NCI-H2227 (cell line): ENCODE measurements at regions not wholly inside any gene's neighbourhood (a gene's known extent, or its start where the extent isn't known, plus 50 kb on each side); places are given as distances from the start of the nearest gene placed in this dataset.

Source experiments
- DNase-seq: peaks from one replicate; lab custom pipeline; 2025; ENCODE audit not compliant: unreplicated experiment; lab: John Stamatoyannopoulos, UW

DNA sequence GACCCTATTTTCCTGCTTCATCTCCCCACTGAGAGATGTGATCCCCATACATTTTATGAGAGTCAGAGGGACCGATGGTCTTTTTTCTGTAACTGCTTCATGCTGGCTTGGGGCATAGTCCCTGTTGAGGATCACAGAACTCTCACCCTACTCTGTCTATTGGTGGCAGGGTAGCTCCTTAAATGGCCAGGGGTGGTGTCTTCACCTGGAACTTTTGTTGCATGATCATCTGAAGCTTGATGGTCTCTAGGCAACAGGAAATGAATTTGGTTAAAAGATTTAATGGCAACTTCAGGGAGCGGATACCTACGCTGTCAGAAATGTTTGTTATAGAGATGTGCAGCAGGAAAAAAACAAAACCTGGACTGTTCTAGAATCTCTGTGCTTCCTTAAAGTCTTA is 87.0 kb upstream of the GLIS3 start:
- DNase-seq = no peak

DNA sequence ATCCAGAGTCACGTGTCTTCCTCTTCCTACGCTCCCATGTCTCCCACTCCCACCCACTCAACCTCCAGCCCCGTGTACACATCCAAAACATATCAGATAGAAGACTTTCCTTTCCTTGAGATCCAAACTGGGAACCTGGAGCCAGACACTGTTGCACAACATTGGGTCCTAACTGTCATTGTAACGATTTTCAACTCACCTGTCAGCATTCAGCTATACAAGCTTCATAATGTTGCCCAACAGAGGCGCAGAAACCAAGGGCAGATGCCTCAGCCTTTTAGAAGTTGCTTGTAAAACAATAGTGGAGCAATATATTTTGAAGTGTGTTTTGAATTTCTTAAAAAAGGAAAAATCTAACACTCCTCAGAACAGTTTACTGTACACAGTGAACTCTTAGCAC is 84.9 kb upstream of the GLIS3 start:
- DNase-seq = no peak

DNA sequence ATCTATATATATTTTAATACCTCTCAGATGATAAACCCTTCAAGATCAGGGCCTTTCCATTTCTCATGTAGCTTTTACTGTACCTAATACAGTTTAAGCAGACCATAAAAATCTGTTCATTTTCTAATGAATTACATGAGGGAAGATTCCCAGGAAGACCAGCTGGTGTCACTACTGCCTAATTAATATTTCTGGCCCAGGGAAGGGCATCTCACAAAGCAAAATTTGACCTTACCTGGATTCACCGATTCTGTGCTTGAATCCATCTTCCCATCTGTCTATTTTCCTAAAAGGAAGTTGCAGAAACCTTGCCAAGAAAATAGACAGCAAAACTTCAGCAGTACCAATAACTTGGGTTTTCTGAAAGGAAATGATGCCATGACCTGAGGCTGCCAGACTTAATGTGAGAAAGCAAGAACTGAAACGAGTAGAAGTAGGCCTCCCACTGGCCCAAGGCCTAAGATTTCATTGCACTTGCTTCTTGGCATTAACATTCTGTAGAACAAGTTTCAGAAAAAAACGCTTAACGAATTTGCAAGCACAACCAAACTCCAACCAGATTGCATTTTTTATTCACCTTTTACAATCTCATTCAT is 83.0 kb upstream of the GLIS3 start:
- peak; percentile 60 for DNase-seq

DNA sequence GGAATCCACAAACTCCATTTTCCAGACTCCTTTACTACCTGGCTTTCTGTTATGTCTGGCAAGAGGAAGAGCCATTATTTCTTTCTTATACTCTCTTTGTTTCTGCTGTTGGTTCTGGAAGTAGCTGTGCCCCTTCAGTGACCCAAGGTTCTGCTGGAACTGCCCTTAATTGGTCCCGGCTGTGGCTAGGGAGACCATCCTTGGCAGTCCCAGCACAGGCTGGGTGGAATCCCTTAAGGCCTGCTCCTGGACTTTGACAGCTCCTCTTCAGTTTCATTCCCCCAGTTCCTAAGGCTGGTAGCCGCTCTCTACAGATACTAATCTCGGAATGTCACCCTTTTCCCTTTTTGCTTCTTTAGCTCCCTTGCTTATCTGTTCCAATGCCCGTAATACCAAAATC is 81.9 kb upstream of the GLIS3 start:
- no peak for DNase-seq

DNA sequence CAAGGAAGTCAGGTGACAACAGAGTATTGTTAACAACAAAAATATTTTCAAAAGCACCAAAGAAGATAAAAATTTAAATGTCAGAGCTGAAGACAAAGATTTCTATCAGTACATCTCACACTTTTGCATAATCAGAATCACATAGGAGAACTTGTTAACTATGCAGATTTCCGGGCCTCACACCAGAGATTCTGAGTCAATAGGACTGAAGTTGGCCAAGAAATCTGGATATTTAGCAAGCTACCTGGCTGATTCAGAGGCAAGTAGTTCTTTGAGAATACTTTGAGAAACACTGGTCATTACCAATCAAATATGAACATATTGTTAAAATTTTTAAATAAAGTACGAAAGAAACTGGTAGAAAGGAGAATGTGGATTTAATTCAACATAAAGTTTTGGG is 80.5 kb upstream of the GLIS3 start:
- DNase-seq = no peak

DNA sequence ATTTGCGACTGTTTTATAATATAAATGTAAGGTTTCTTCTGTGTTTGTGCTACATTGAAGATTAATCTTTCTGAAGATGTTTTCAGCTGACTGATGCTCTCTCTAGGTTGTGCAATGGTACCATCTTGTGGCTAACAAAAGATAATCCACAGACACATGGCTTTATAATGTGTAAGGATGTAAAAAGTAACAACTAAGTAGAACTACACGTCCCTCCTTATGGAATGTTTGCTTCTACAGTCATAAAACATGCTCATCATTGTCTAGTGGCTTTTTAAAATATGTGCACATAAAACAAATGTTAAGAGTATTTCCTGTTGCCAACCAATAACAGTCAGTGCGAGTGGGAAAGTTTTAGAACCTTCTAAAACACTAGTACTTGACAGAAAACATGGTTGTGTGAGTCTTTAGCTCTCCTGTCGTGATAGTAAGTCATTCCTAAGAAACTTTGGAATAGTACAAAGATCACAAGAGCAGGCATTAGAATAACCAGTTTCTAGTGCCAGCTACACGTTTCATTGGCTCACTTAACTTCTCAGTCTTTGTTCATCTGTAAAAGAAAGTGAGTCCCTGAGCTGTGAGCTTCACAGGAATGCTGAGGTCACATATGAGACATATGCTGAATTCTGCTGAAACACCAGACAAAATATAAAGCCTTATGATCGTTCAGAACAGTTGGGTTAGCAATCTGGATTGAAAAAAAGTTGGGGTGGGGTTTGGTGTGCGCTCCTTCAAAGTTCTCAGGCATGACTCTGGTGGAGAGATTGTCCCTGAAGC is 75.7 kb upstream of the GLIS3 start:
- peak; percentile 32 for DNase-seq

DNA sequence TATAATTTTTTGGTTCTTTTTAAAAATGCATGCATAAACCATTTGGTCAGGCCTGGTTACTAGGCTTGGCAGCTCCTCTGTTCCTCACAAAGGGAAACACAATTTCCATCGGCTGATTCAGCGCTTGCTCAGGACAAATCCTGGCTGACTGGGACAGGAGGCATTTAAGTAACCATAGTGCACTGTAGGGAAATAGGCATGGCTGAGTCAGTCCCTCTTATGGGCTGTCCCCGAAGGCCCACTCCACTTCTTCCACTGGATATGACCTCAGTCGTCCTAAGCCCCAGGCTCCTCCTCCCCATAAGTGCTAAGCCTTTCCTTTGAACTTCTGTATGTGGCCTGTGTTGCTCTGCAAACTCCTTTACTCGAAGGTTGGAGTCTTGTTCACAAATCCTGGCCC is 71.2 kb upstream of the GLIS3 start:
- DNase-seq = no peak

DNA sequence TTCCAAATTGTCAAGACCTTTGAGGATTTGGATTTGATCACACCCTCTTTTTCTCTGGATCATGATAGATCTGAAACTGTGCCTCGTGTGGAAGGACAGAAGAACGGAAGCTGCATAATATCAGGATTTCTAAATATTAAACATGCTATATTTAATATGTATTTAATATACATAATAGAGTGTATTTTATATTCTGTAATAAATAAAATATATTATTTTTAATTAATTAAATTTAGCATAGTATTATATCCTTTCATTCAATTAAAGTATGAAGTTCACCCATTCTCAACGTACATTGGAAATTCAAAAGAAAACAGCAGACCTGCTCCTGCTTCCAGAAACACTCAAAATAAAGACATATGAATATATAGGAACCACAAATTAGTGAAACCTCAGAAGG is 70.6 kb upstream of the GLIS3 start:
- DNase-seq = no peak

DNA sequence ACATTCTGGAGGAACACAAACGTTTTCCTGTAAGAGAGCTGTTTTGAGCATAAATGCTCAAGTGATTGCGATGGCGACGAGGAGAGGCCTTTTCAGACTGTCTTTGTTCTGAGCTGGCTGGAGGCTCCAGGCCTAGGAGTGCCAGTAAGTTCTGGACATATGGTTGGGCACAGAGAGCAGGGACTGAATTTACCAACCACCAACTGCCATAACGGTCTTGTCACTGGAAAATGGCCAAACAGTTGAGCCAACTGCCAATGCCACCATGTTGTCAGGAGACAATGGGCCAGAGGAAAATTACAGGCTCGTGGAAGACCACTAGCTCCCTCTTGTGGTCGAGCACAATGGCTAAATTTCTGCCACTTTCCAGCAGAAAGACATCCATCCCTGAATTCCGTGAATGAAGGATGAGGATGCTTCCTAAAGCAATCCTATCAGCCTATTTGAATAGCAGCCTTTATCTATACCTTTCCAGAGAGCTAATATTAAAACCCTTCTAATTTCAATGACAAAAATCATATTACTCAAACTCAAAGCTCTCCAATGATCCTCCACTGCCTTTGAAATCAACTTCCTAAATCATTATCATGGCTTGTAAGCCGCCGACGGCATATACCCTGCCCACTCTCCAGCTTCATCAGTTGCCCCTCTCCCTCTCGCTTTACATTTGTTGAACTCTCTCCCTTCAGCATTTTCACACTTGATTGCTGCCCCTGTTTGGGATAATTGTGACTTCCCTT is 66.9 kb upstream of the GLIS3 start:
- DNase-seq = peak; percentile 28

DNA sequence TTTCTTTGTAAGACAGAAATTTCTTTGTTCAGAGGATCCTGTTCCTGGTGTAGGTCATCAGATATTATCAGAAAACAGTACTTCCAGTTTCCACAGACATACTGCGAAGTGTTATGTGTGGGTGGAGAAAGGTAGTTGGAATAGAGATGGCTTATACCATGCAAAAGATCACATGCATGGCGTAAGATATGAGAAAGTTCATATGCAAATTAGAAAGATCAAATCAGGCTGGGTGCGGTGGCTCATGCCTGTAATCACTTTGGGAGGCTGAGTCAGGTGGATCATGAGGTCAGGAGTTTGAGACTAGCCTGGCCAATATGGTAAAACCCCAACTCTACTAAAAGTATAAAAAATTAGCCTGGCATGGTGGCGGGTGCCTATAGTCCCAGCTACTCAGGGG is 65.2 kb upstream of the GLIS3 start:
- no peak for DNase-seq

DNA sequence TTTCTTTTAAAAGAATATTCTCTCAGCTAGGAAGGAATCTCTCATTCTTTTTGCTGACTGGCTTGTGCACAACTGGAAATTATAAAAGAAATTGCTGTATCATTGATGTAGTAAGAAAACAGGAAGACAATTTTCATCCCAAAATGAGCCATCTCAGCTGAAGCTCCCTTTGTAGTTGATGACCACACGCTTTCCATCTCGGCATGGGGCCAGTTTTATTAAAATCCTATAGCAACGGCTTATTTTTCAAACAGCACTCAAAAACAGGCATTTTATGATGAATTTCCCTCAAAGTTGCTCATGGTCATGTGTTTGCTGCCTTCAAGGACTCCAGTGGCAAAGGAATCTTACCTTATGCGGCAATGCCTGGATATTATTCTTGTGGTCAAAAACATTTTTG is 62.4 kb upstream of the GLIS3 start:
- DNase-seq = no peak

DNA sequence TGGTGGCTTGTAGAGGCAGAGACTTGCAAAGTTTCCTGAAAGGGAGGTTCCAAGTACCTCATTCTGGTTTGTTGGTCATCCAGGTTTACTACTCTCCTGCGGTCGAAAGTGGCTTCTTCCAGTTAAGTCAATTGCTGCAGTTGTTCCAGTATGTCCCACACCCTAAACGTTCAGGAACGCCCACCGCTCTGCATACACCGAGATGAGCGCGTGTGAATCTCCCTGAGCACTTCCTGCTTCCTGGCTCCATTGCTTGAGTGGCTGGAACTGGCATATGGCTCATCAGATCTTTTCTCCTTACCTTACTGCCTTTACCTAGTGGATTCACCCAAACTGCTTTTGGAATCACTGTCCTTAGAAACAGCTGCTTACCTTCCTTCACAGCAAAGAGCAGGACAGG is 59.1 kb upstream of the GLIS3 start:
- no peak for DNase-seq

DNA sequence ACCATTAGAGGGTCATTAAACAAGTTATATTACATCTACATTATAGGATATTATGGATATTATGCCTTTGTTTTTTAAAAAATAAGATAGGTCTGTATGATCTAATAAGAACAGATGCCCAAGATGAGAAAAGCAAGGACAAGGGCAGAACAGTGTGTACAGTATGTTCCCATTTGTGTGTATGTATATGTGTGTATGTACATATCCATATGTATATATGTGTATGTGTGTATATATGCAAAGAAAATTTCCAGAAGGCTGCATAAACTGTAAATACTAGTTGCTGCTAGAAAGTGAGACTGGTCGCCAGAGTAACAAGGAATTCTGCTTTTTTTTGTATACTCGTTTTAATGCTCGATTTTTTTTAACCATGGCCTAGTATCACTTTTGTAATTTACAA is 58.1 kb upstream of the GLIS3 start:
- DNase-seq = no peak

DNA sequence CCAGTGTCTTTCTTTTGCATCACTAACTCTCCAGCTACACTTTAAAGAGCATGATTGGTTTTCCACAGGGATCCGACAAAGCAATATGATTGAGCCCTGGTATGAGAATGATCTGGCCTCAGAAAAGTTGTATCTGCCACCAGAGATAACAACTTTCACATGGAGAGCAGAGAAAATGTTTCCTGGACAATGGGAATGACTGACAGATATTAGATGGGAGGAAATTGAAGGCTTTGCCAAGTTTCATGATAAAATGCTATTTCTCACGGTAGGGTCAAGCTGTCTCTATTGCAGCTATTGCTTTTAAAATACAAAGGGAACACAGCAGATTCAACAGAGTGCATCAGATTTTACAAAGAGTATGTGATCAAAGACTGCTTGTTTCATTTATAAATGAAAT is 56.4 kb upstream of the GLIS3 start:
- DNase-seq = no peak

DNA sequence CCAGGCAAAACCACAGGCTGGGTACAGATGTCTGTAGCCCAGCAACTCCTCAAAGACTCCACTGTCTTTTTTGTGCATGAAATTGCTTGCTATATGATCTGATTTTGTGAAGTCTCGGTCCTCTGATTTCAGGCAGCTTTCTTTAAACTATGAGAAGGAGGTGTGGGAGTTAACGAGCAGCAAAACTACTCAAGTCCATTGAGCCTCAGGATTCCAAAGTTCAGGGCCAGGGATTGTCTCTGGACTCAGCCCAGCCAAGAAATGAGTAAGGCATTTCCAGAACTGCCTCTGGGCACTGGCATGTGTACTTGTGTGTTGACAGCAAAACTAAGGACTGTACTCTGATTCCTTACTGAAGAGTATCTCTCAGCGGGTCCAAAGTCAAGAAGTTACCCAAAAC is 53.4 kb upstream of the GLIS3 start:
- no peak for DNase-seq

DNA sequence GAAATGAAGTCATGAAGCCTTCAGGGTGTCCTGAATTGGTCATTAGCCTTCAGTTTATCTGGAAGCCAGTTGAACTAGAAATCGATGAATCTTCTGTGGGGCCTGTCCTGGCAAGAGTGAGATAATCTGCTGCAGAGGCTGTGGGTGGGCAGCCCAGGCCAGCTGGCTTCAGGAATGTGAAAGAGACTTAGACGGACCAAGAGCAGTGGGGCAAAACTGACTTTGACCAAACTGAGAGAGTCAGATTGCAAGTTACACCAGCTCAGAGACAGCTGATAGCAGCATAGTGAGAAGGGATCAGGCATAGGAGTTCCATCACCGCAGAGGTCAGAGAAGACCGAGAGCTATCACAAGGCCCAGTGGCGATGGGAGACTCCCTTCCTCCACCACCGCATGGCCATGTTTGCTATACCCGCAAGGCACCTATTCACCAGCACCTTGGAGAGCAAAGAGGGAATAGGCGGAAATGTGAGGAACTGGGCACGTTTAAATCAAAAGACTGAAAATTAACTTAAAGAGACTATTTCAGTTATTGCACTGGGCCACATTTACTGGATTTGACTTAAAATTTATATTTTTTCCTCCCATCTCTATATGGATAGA is 50.0 kb upstream of the GLIS3 start:
- no peak for DNase-seq
